Keratinocyte (primary cell): ENCODE measurements at regions not wholly inside any gene's neighbourhood (a gene's known extent, or its start where the extent isn't known, plus 50 kb on each side); places are given as distances from the start of the nearest gene placed in this dataset.
A peak's percentile ranks its signal among the peaks of the same experiment; 100 is the strongest.

Experiments used
- DNase-seq: peaks from one replicate; pipeline ENCODE4 v3.0.0-alpha.2; 2011; ENCODE audit warnings: low read depth, missing footprints, low spot score
- FAIRE-seq: peaks from 2 replicates; lab custom pipeline; 2011; peaks lifted over from hg19 to GRCh38; lab: Jason Lieb, UNC
- H2AFZ ChIP-seq: 2 replicates; pipeline ENCODE4 v1.6.0; 2012; ENCODE audit warnings: low read length, control low read depth, inconsistent platforms; ENCODE audit not compliant: control insufficient read depth
- H3K27ac ChIP-seq: 2 replicates; pipeline ENCODE4 v1.5.1; 2011; ENCODE audit warnings: low read length; ENCODE audit not compliant: control insufficient read depth, insufficient read depth
- H3K27me3 ChIP-seq: 3 replicates; pipeline ENCODE4 v1.6.0; 2011; ENCODE audit warnings: low read length; ENCODE audit not compliant: control insufficient read depth, insufficient read depth; ENCODE audit errors: extremely low read depth
- H3K36me3 ChIP-seq, 2 experiments: 2 replicates in 1 of 2; 3 replicates in 1 of 2; pipeline ENCODE4 v1.5.1; 2011; ENCODE audit warnings: low read length in 2 of 2, mild to moderate bottlenecking in 1 of 2; ENCODE audit not compliant: control insufficient read depth in 2 of 2, insufficient read depth in 2 of 2; ENCODE audit errors: extremely low read depth in 1 of 2
- H3K4me1 ChIP-seq: 3 replicates; pipeline ENCODE4 v1.5.1; 2011; ENCODE audit warnings: low read length; ENCODE audit not compliant: control insufficient read depth, insufficient read depth; ENCODE audit errors: extremely low read depth
- H3K4me2 ChIP-seq: 3 replicates; pipeline ENCODE4 v1.6.0; 2011; ENCODE audit warnings: low read depth, low read length; ENCODE audit not compliant: control insufficient read depth, insufficient read depth; ENCODE audit errors: extremely low read depth
- H3K4me3 ChIP-seq, 3 experiments: fragments of 200-600 bp in 1 of 3; sonication (generic) in 1 of 3; 2 replicates in 2 of 3; 3 replicates in 1 of 3; pipeline ENCODE4 v1.5.1; 2011 to 2016; ENCODE audit warnings: low read length in 3 of 3, mild to moderate bottlenecking in 3 of 3, control low read depth in 2 of 3, inconsistent platforms in 1 of 3, low read depth in 1 of 3, mixed read lengths in 1 of 3, mixed run types in 1 of 3, moderate library complexity in 1 of 3; ENCODE audit not compliant: control insufficient read depth in 2 of 3, insufficient read depth in 2 of 3; ENCODE audit errors: extremely low read depth in 1 of 3
- H3K79me2 ChIP-seq: 2 replicates; pipeline ENCODE4 v1.6.0; 2012; ENCODE audit warnings: low read length; ENCODE audit not compliant: control insufficient read depth, insufficient read depth
- H3K9ac ChIP-seq: 3 replicates; pipeline ENCODE4 v1.6.0; 2011; ENCODE audit warnings: low read length; ENCODE audit not compliant: control insufficient read depth, insufficient read depth; ENCODE audit errors: extremely low read depth
- H3K9me1 ChIP-seq: 3 replicates; pipeline ENCODE4 v1.6.0; 2011; ENCODE audit warnings: low read length; ENCODE audit not compliant: control insufficient read depth, insufficient read depth; ENCODE audit errors: extremely low read depth
- H3K9me3 ChIP-seq: 2 replicates; pipeline ENCODE4 v1.5.1; 2012; ENCODE audit warnings: low read depth, low read length; ENCODE audit not compliant: control insufficient read depth
- H4K20me1 ChIP-seq: 3 replicates; pipeline ENCODE4 v1.6.0; 2011; ENCODE audit warnings: low read length; ENCODE audit not compliant: control insufficient read depth, insufficient read depth; ENCODE audit errors: extremely low read depth
- EZH2 ChIP-seq: IDR thresholded peaks from one replicate; pipeline ENCODE4 v1.6.1; 2012; ENCODE audit warnings: inconsistent platforms, mild to moderate bottlenecking, low read length, moderate library complexity
- dilution Hi-C: fragments of 300-500 bp; cut with MboI; formaldehyde crosslinking; loops from one replicate; pipeline ENCODE4 v1.7.0; 2020; ENCODE audit warnings: low sequenced_read_pairs; ENCODE audit not compliant: extremely low pct_ligation_motif_present
- TF ChIP-seq, protein P1 (sequence below), 3 experiments: IDR thresholded peaks in 1 of 3; conservative IDR thresholded peaks in 1 of 3; optimal IDR thresholded peaks in 1 of 3; 2 replicates in 2 of 3; 3 replicates in 1 of 3; pipeline versions ENCODE3 to v1.5.1; 2011; ENCODE audit warnings: low read length in 3 of 3, mild to moderate bottlenecking in 3 of 3, moderate library complexity in 2 of 3, control low read depth in 1 of 3, inconsistent platforms in 1 of 3; ENCODE audit not compliant: insufficient read depth in 2 of 3; ENCODE audit errors: extremely low read depth in 1 of 3

DNA sequence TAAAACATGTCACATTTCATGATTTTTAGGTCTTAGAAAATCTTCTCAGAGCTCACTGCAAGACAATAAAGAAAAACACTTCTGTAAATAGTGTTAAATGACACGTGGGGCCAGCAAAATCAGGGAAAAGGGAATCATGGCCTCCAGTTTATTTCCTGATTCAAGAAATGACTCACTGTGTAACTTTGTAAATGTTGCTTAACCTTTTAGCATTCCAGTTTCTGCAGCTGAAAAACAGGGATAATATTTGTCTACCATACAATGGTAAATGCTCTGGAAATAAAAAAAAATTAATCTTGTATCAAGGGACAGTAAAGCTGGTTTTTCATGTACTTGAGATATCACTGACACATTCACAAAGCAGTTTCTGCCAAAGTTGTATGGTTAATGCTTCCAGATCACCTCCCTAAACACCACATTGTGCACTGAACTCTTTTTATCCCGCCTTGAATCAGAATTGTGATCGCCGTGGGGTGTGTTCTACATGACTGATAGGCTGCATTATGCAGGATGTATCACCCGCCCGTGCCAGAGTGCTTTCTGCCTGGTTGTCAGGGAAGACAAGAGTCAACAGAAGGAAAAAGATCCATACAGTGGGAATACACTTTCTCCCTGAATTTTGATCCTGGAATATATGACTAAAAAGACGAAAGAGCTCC is 238.8 kb downstream of the IKZF2 start:
- Histone ChIP-seq H3K4me1 (peaks cover 36% of the 10 kb centered on the region), H4K20me1 (no peaks in the 10 kb centered on the region), H2AFZ (peak overlapping the region; percentile 79), H3K4me3 (peak overlapping the region in 2 of 3 experiments; percentile 12 to 13), H3K36me3 (no peaks in the 10 kb centered on the region), H3K27ac (peak overlapping the region; percentile 91), H3K27me3 (no peaks in the 10 kb centered on the region), H3K9me1 (no peaks in the 10 kb centered on the region), H3K4me2 (peak overlapping the region; percentile 78), H3K9me3 (no peaks in the 10 kb centered on the region), H3K79me2 (no peaks in the 10 kb centered on the region), H3K9ac (peak overlapping the region; percentile 62)
- peak; percentile 66 for DNase-seq
- no peak for TF ChIP-seq EZH2
- TF ChIP-seq, protein P1, sequence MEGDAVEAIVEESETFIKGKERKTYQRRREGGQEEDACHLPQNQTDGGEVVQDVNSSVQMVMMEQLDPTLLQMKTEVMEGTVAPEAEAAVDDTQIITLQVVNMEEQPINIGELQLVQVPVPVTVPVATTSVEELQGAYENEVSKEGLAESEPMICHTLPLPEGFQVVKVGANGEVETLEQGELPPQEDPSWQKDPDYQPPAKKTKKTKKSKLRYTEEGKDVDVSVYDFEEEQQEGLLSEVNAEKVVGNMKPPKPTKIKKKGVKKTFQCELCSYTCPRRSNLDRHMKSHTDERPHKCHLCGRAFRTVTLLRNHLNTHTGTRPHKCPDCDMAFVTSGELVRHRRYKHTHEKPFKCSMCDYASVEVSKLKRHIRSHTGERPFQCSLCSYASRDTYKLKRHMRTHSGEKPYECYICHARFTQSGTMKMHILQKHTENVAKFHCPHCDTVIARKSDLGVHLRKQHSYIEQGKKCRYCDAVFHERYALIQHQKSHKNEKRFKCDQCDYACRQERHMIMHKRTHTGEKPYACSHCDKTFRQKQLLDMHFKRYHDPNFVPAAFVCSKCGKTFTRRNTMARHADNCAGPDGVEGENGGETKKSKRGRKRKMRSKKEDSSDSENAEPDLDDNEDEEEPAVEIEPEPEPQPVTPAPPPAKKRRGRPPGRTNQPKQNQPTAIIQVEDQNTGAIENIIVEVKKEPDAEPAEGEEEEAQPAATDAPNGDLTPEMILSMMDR (optimal IDR thresholded peaks at IDR 0.05 in 1 of 3, IDR thresholded peaks at IDR 0.05 in 1 of 3, conservative IDR thresholded peaks at IDR 0.05 in 1 of 3; ENCODE audit: extremely low read depth in 1 of 3, insufficient read depth in 2 of 3, low read length in 3 of 3), result no peak
- dilution Hi-C loops, result no loop called here
- peak; percentile 78 for FAIRE-seq

DNA sequence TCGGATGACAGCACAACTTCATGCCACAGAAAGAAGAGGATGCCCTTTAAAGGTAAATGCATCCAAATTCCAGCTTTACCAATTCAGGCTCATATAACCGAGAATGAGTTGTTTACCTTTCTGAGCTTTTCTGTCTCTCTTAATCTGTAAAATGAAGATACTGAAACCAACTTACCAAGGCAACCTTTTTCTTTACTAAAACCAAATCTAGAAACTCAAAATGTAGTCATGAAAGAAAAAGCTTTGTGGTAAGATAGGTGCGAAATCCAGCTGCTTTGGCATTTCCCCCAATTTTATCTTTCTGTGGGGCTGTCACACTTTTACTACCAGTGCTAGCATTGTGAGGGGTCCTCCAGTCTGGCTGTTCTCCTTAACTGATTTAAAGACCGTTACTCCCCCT is 240.4 kb downstream of the IKZF2 start:
- Histone ChIP-seq H2AFZ (peak overlapping the region; percentile 51), H3K27me3 (no peaks in the 10 kb centered on the region), H3K79me2 (no peaks in the 10 kb centered on the region), H3K36me3 (no peaks in the 10 kb centered on the region), H3K4me2 (no peak overlapping the region), H4K20me1 (no peaks in the 10 kb centered on the region), H3K9me3 (no peaks in the 10 kb centered on the region), H3K9ac (no peak overlapping the region), H3K4me1 (peaks cover 41% of the 10 kb centered on the region), H3K27ac (no peak overlapping the region), H3K9me1 (no peaks in the 10 kb centered on the region), H3K4me3 (no peak overlapping the region)
- dilution Hi-C loops, result no loop called here
- no peak for TF ChIP-seq EZH2
- TF ChIP-seq, protein P1 (optimal IDR thresholded peaks at IDR 0.05 in 1 of 3, IDR thresholded peaks at IDR 0.05 in 1 of 3, conservative IDR thresholded peaks at IDR 0.05 in 1 of 3; ENCODE audit: extremely low read depth in 1 of 3, insufficient read depth in 2 of 3, low read length in 3 of 3), result no peak
- no peak for FAIRE-seq
- DNase-seq, result no peak
